HAP-1 (cell line): ENCODE measurements at regions not wholly inside any gene's neighbourhood (a gene's known extent, or its start where the extent isn't known, plus 50 kb on each side); places are given as distances from the start of the nearest gene placed in this dataset.
"Not testable (repeated sequence)": the region's sequence is repeated elsewhere in the genome, so short reads cannot be mapped to it uniquely, and the experiment has no call there.

ENCODE experiments used
- DNase-seq, 2 experiments: peaks; one replicate each; pipeline ENCODE4 v3.0.0-alpha.2; 2016 to 2020; ENCODE audit warnings: low spot score in 2 of 2
- H3K27me3 ChIP-seq: fragments of 250-450 bp; sonication (Bioruptor Pico); 2 replicates; pipeline ENCODE4 v1.5.1; 2020; ENCODE audit warnings: low read depth, mild to moderate bottlenecking, moderate library complexity
- H3K36me3 ChIP-seq: fragments of 250-450 bp; sonication (Bioruptor Pico); replicated peaks from 2 replicates; pipeline ENCODE4 v1.5.1; 2020; ENCODE audit warnings: mild to moderate bottlenecking
- H3K4me1 ChIP-seq: fragments of 250-450 bp; sonication (Bioruptor Pico); 2 replicates; pipeline ENCODE4 v1.5.1; 2020; ENCODE audit warnings: mild to moderate bottlenecking
- H3K4me3 ChIP-seq: fragments of 250-450 bp; sonication (Bioruptor Pico); 2 replicates; pipeline ENCODE4 v1.5.1; 2020; ENCODE audit warnings: mild to moderate bottlenecking, moderate library complexity
- H3K9me3 ChIP-seq: fragments of 250-450 bp; sonication (Bioruptor Pico); 2 replicates; pipeline ENCODE4 v1.5.1; 2020; ENCODE audit warnings: mild to moderate bottlenecking, moderate library complexity
- in situ Hi-C: fragments of 300-500 bp; cut with MboI; formaldehyde crosslinking; loops from 3 replicates; pipeline ENCODE4 v1.14.3; 2020; ENCODE audit warnings: low sequenced_read_pairs, inconsistent platforms, mixed read lengths

GRCh38 chr20:11159728-11160127, 485.9 kb upstream of the JAG1 start:
- DNase-seq, result no peak
- in situ Hi-C loops, result no loop called here
- Histone ChIP-seq H3K9me3 (no peaks in the 10 kb centered on the region), H3K36me3 (no peaks in the 10 kb centered on the region), H3K27me3 (peaks cover 6% of the 10 kb centered on the region; the same call in 1 of the 2 replicates), H3K4me1 (no peaks in the 10 kb centered on the region; the same call in 1 of the 2 replicates), H3K4me3 (no peak overlapping the region)

- peaks cover 6% of the 10 kb centered on the region; the same call in 1 of the 2 replicates for H3K27me3 ChIP-seq
- H3K36me3 ChIP-seq, result no peaks in the 10 kb centered on the region
- DNase-seq, result no peak
- no peak overlapping the region for H3K4me3 ChIP-seq
- no peaks in the 10 kb centered on the region for H3K9me3 ChIP-seq
- no peaks in the 10 kb centered on the region; the same call in 1 of the 2 replicates for H3K4me1 ChIP-seq
- in situ Hi-C loops, result no loop called here
Measured at GRCh38 chr20:11162026-11162775, 488.4 kb upstream of the JAG1 start.

- Histone ChIP-seq H3K9me3 (no peaks in the 10 kb centered on the region), H3K36me3 (no peaks in the 10 kb centered on the region), H3K4me1 (no peaks in the 10 kb centered on the region; the same call in 1 of the 2 replicates), H3K27me3 (peaks cover 14% of the 10 kb centered on the region), H3K4me3 (no peak overlapping the region)
- in situ Hi-C loops, result no loop called here
- no peak for DNase-seq
Measured at GRCh38 chr20:11165789-11166188, 492.0 kb upstream of the JAG1 start.

GRCh38 chr20:11166712-11167111, 492.9 kb upstream of the JAG1 start:
- DNase-seq, result no peak
- peaks cover 14% of the 10 kb centered on the region for H3K27me3 ChIP-seq
- H3K4me3 ChIP-seq, result no peak overlapping the region
- H3K9me3 ChIP-seq, result no peaks in the 10 kb centered on the region
- H3K4me1 ChIP-seq, result no peaks in the 10 kb centered on the region
- H3K36me3 ChIP-seq, result no peaks in the 10 kb centered on the region
- in situ Hi-C loops, result no loop called here

GRCh38 chr20:11168026-11168425, 494.2 kb upstream of the JAG1 start:
- no peak for DNase-seq
- no peaks in the 10 kb centered on the region for H3K9me3 ChIP-seq
- H3K4me3 ChIP-seq, result no peak overlapping the region
- H3K4me1 ChIP-seq, result no peaks in the 10 kb centered on the region
- H3K36me3 ChIP-seq, result no peaks in the 10 kb centered on the region
- peaks cover 14% of the 10 kb centered on the region for H3K27me3 ChIP-seq
- in situ Hi-C loops, result no loop called here

GRCh38 chr20:11170025-11170424, 496.2 kb upstream of the JAG1 start:
- Histone ChIP-seq H3K36me3 (no peaks in the 10 kb centered on the region), H3K9me3 (no peaks in the 10 kb centered on the region), H3K4me3 (no peak overlapping the region), H3K27me3 (peaks cover 10% of the 10 kb centered on the region; the same call in 1 of the 2 replicates), H3K4me1 (no peaks in the 10 kb centered on the region)
- in situ Hi-C loops, result no loop called here
- DNase-seq, result no peak

GRCh38 chr20:11170565-11170964, 496.8 kb upstream of the JAG1 start:
- in situ Hi-C loops, result no loop called here
- DNase-seq, result no peak
- Histone ChIP-seq H3K27me3 (peaks cover 10% of the 10 kb centered on the region; the same call in 1 of the 2 replicates), H3K9me3 (no peaks in the 10 kb centered on the region), H3K4me1 (no peaks in the 10 kb centered on the region), H3K4me3 (no peak overlapping the region), H3K36me3 (no peaks in the 10 kb centered on the region)

GRCh38 chr20:11172881-11173280, 499.1 kb upstream of the JAG1 start:
- in situ Hi-C loops, result no loop called here
- DNase-seq, result no peak

GRCh38 chr20:11173916-11174315, 500.1 kb upstream of the JAG1 start:
- peaks cover 10% of the 10 kb centered on the region; the same call in 1 of the 2 replicates for H3K27me3 ChIP-seq
- no peaks in the 10 kb centered on the region for H3K36me3 ChIP-seq
- no peaks in the 10 kb centered on the region for H3K4me1 ChIP-seq
- H3K9me3 ChIP-seq, result no peaks in the 10 kb centered on the region
- in situ Hi-C loops, result no loop called here
- H3K4me3 ChIP-seq, result no peak overlapping the region
- no peak for DNase-seq

More at GRCh38 chr20:11172881-11173280, 499.1 kb upstream of the JAG1 start:
- Histone ChIP-seq H3K4me3 (no peak overlapping the region), H3K4me1 (no peaks in the 10 kb centered on the region), H3K9me3 (no peaks in the 10 kb centered on the region), H3K36me3 (no peaks in the 10 kb centered on the region), H3K27me3 (peaks cover 10% of the 10 kb centered on the region; the same call in 1 of the 2 replicates)

- Histone ChIP-seq H3K36me3 (no peaks in the 10 kb centered on the region), H3K27me3 (peaks cover 10% of the 10 kb centered on the region; the same call in 1 of the 2 replicates), H3K4me1 (no peaks in the 10 kb centered on the region), H3K4me3 (no peak overlapping the region), H3K9me3 (no peaks in the 10 kb centered on the region)
- in situ Hi-C loops, result no loop called here
- DNase-seq, result no peak
Measured at GRCh38 chr20:11174861-11175260, 501.1 kb upstream of the JAG1 start.

GRCh38 chr20:11176431-11176830, 502.6 kb upstream of the JAG1 start:
- H3K36me3 ChIP-seq, result no peaks in the 10 kb centered on the region
- H3K27me3 ChIP-seq, result no peaks in the 10 kb centered on the region
- no peak overlapping the region for H3K4me3 ChIP-seq
- in situ Hi-C loops, result no loop called here
- H3K9me3 ChIP-seq, result peaks cover 3% of the 10 kb centered on the region
- DNase-seq, result no peak
- no peaks in the 10 kb centered on the region for H3K4me1 ChIP-seq

GRCh38 chr20:11178946-11179654, 505.3 kb upstream of the JAG1 start:
- Histone ChIP-seq H3K4me1 (no peaks in the 10 kb centered on the region), H3K27me3 (no peaks in the 10 kb centered on the region), H3K9me3 (peaks cover 3% of the 10 kb centered on the region), H3K36me3 (no peaks in the 10 kb centered on the region), H3K4me3 (no peak overlapping the region)
- in situ Hi-C loops, result no loop called here
- DNase-seq, result no peak

GRCh38 chr20:11180186-11180585, 506.4 kb upstream of the JAG1 start:
- Histone ChIP-seq H3K4me3 (no peak overlapping the region), H3K9me3 (peaks cover 5% of the 10 kb centered on the region), H3K27me3 (no peaks in the 10 kb centered on the region), H3K4me1 (no peaks in the 10 kb centered on the region), H3K36me3 (no peaks in the 10 kb centered on the region)
- in situ Hi-C loops, result no loop called here
- no peak for DNase-seq

- H3K27me3 ChIP-seq, in situ Hi-C loops: not testable (repeated sequence)
Measured at GRCh38 chr20:11181129-11181528, 507.3 kb upstream of the JAG1 start.

More at GRCh38 chr20:11181129-11181528, 507.3 kb upstream of the JAG1 start:
- not testable (repeated sequence) for DNase-seq, H3K36me3 ChIP-seq, H3K4me3 ChIP-seq, H3K4me1 ChIP-seq
- H3K9me3 ChIP-seq, result peaks cover 11% of the 10 kb centered on the region
